B cell (primary cell): ENCODE measurements at regions not wholly inside any gene's neighbourhood (a gene's known extent, or its start where the extent isn't known, plus 50 kb on each side); places are given as distances from the start of the nearest gene placed in this dataset.

ENCODE experiments used
- ATAC-seq: fragments of 200-7000 bp; cut with Tn5 transposase; one replicate; pipeline ENCODE4 v1.10.0; 2021; ENCODE audit warnings: low read depth, mild to moderate bottlenecking, moderate number of reproducible peaks, moderate library complexity
- CTCF ChIA-PET: fragments of 350-600 bp; sonication (Branson Sonifier 250); formaldehyde crosslinking; loops from one replicate; lab custom pipeline; 2021; ENCODE audit warnings: antibody characterized with exemption, inconsistent platforms; lab: Charles Lee
- POLR2A ChIA-PET: fragments of 350-600 bp; sonication (Branson Sonifier 250); formaldehyde crosslinking; loops from one replicate; lab custom pipeline; 2021; ENCODE audit warnings: antibody characterized with exemption; lab: Charles Lee
- DNase-seq: peaks from one replicate; pipeline ENCODE4 v3.0.0; 2013
- H2AFZ ChIP-seq: 2 replicates; pipeline ENCODE4 v1.6.1; 2012; ENCODE audit warnings: mild to moderate bottlenecking, low read depth, low read length; ENCODE audit not compliant: insufficient read depth, poor library complexity, severe bottlenecking
- H3K27ac ChIP-seq, 2 donors: 1 replicate in 1 of 2; 2 replicates in 1 of 2; pipeline ENCODE4 v1.5.1; 2012 to 2013; ENCODE audit warnings: low read length in 2 of 2, mild to moderate bottlenecking in 2 of 2, moderate library complexity in 1 of 2
- H3K27me3 ChIP-seq, 4 experiments: fragments of 200-600 bp in 1 of 4; sonication (generic) in 1 of 4; replicated peaks in 1 of 4; 1 replicate in 2 of 4; 2 replicates in 2 of 4; pipeline versions ENCODE4 v1.6.1 to v1.7.0; 2013 to 2016; ENCODE audit warnings: low read length in 3 of 4, mild to moderate bottlenecking in 2 of 4, mixed read lengths in 1 of 4, moderate library complexity in 1 of 4; ENCODE audit not compliant: insufficient read depth in 4 of 4, control insufficient read depth in 3 of 4; ENCODE audit errors: control extremely low read depth in 1 of 4
- H3K36me3 ChIP-seq, 2 experiments: replicated peaks in 1 of 2; 1 replicate in 1 of 2; 2 replicates in 1 of 2; pipeline versions ENCODE4 v1.6.1 to v1.7.1; 2013; ENCODE audit warnings: low read length in 1 of 2; ENCODE audit not compliant: insufficient read depth in 2 of 2, control insufficient read depth in 1 of 2; ENCODE audit errors: control extremely low read depth in 1 of 2, extremely low read depth in 1 of 2
- H3K4me1 ChIP-seq, 2 donors: fragments of 200-600 bp in 1 of 2; sonication (generic) in 1 of 2; 1 replicate in 1 of 2; 2 replicates in 1 of 2; pipeline versions ENCODE4 v1.5.1 to v1.6.1; 2013 to 2017; ENCODE audit warnings: low read length in 2 of 2; ENCODE audit not compliant: control insufficient read depth in 2 of 2, insufficient read depth in 2 of 2
- H3K4me2 ChIP-seq: replicated peaks from 2 replicates; pipeline ENCODE3; 2012; ENCODE audit warnings: mild to moderate bottlenecking, low read depth, low read length; ENCODE audit not compliant: poor library complexity, severe bottlenecking
- H3K4me3 ChIP-seq, 5 experiments: fragments of 200-600 bp in 1 of 5; sonication (generic) in 1 of 5; 1 replicate in 3 of 5; 2 replicates in 2 of 5; pipeline versions ENCODE4 v1.5.1 to v1.7.0; 2011 to 2016; ENCODE audit warnings: low read length in 4 of 5, mild to moderate bottlenecking in 4 of 5, low read depth in 2 of 5, control low read depth in 1 of 5, moderate library complexity in 1 of 5; ENCODE audit not compliant: insufficient read depth in 1 of 5; ENCODE audit errors: control extremely low read depth in 1 of 5, extremely low read depth in 1 of 5
- H3K79me2 ChIP-seq: fragments of 200-600 bp; sonication (generic); one replicate; pipeline ENCODE4 v1.6.0; 2016; ENCODE audit warnings: low read length; ENCODE audit not compliant: control insufficient read depth, insufficient read depth
- H3K9ac ChIP-seq: fragments of 200-600 bp; sonication (generic); 2 replicates; pipeline ENCODE4 v1.6.1; 2017; ENCODE audit warnings: mild to moderate bottlenecking, low read length, moderate library complexity
- H3K9me3 ChIP-seq, 3 donors: one replicate each; pipeline versions ENCODE4 v1.6.1 to v1.7.1; 2013; ENCODE audit warnings: low read length in 2 of 3; ENCODE audit not compliant: control insufficient read depth in 2 of 3, insufficient read depth in 1 of 3; ENCODE audit errors: control extremely low read depth in 1 of 3
- H4K20me1 ChIP-seq: 2 replicates; pipeline ENCODE4 v1.6.0; 2012; ENCODE audit warnings: mild to moderate bottlenecking, low read length; ENCODE audit not compliant: insufficient read depth, control insufficient read depth, poor library complexity, severe bottlenecking
- H3K27ac Mint-ChIP-seq: one replicate; pipeline ENCODE4 v1.8.0; 2021; ENCODE audit warnings: mixed read lengths
- H3K27me3 Mint-ChIP-seq: one replicate; pipeline ENCODE4 v1.8.0; 2021; ENCODE audit warnings: mixed read lengths
- H3K4me1 Mint-ChIP-seq: one replicate; pipeline ENCODE4 v1.8.0; 2021; ENCODE audit warnings: mixed read lengths
- H3K4me3 Mint-ChIP-seq: one replicate; pipeline ENCODE4 v1.8.0; 2021; ENCODE audit warnings: mixed read lengths
- H3K9me3 Mint-ChIP-seq: one replicate; pipeline ENCODE4 v1.8.0; 2022; ENCODE audit warnings: mixed read lengths; ENCODE audit not compliant: insufficient read depth
- CTCF ChIP-seq: fragments of 200-600 bp; IDR thresholded peaks from one replicate; pipeline ENCODE4 v1.8.0; 2022; ENCODE audit warnings: antibody characterized with exemption, mild to moderate bottlenecking
- EZH2 ChIP-seq: IDR thresholded peaks from 2 replicates; pipeline ENCODE4 v1.6.1; 2012; ENCODE audit warnings: borderline replicate concordance, low read depth, mild to moderate bottlenecking, moderate library complexity, low read length; ENCODE audit not compliant: insufficient read depth, poor library complexity, severe bottlenecking
- WGBS: methylation state at CpG from one replicate; pipeline ENCODE4 v1.1.5; 2013; ENCODE audit warnings: missing lambda C conversion rate; ENCODE audit not compliant: insufficient coverage; 5-methylcytosine and 5-hydroxymethylcytosine counted together
- intact Hi-C: fragments of 100-400 bp; cut with micrococcal nuclease; formaldehyde crosslinking; loops from one replicate; pipeline ENCODE4 v1.10.0; 2022

GRCh38 chr7:48786951-48787350 lies 137.4 kb upstream of the CDC14C start:
- WGBS: no CpG with 5 or more reads among the region's 3 CpGs
- intact Hi-C loops: no loop called here
- Histone ChIP-seq H3K4me3 (no peak overlapping the region), H3K9me3 (no peaks in the 10 kb centered on the region), H3K9ac (no peak overlapping the region), H4K20me1 (no peaks in the 10 kb centered on the region), H3K36me3 (no peaks in the 10 kb centered on the region), H3K4me2 (no peak overlapping the region), H3K4me1 (no peaks in the 10 kb centered on the region), H3K27me3 (no peaks in the 10 kb centered on the region), H3K79me2 (no peaks in the 10 kb centered on the region), H2AFZ (no peak overlapping the region), H3K27ac (no peak overlapping the region)
- H3K4me1 Mint-ChIP-seq: no peaks in the 10 kb centered on the region
- TF ChIP-seq EZH2 (no peak), CTCF (no peak)
- no peak overlapping the region for H3K27ac Mint-ChIP-seq
- no peak overlapping the region for H3K4me3 Mint-ChIP-seq
- DNase-seq: no peak
- no peaks in the 10 kb centered on the region for H3K9me3 Mint-ChIP-seq
- ChIA-PET CTCF (no interaction called here), POLR2A (no interaction called here)
- ATAC-seq: no peak
- no peaks in the 10 kb centered on the region for H3K27me3 Mint-ChIP-seq

- no peak for ATAC-seq
- H3K9me3 Mint-ChIP-seq: no peaks in the 10 kb centered on the region
- CTCF ChIA-PET: no interaction called here
Measured at GRCh38 chr7:48803250-48803649, 121.1 kb upstream of the CDC14C start.

More at GRCh38 chr7:48803250-48803649, 121.1 kb upstream of the CDC14C start:
- no peak for DNase-seq
- Histone ChIP-seq H3K27ac (no peak overlapping the region), H3K4me3 (no peak overlapping the region), H2AFZ (no peak overlapping the region), H3K4me2 (no peak overlapping the region), H3K36me3 (no peaks in the 10 kb centered on the region), H3K79me2 (no peaks in the 10 kb centered on the region), H3K4me1 (no peaks in the 10 kb centered on the region), H3K9ac (no peak overlapping the region), H4K20me1 (no peaks in the 10 kb centered on the region), H3K27me3 (no peaks in the 10 kb centered on the region), H3K9me3 (no peaks in the 10 kb centered on the region)
- Mint-ChIP-seq H3K4me3 (no peak overlapping the region), H3K27me3 (no peaks in the 10 kb centered on the region), H3K27ac (no peak overlapping the region), H3K4me1 (no peaks in the 10 kb centered on the region)
- WGBS: no CpG with 5 or more reads among the region's 2 CpGs
- intact Hi-C loops: no loop called here
- no peak for TF ChIP-seq CTCF
- no peak for TF ChIP-seq EZH2
- POLR2A ChIA-PET: no interaction called here
